Activated CD4-positive, alpha-beta T cell treated with anti-CD3 and anti-CD28 coated beads, Interleukin-2, amount 50 U/mL, for 16 hours (primary cell): ENCODE measurements at regions not wholly inside any gene's neighbourhood (a gene's known extent, or its start where the extent isn't known, plus 50 kb on each side); places are given as distances from the start of the nearest gene placed in this dataset.

Experiments used
- DNase-seq: peaks from one replicate; pipeline ENCODE4 v3.0.0-alpha.2; 2020

GRCh38 chr9:86557063-86557766 lies 203.0 kb upstream of the TUT7 start:
- no peak for DNase-seq

DNA sequence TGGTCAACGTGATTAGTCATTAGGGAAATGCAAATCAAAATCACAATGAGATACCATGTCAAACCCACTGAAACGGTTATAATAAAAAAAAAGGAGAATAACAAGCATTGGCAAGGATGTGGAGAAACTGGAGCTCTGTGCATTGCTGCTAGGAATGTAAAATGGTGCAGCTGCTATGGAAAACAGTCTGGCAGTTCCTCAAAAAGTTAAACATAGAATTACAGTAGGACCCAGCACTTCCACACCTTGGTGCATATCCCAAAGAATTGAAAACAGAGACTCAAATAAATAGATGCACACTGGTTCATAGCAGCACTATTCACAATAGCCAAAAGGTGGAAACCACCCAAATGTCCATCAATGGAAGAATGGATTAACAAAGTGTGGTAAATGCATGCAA lies 201.5 kb upstream of the TUT7 start:
- no peak for DNase-seq

GRCh38 chr9:86550401-86550800 lies 196.2 kb upstream of the TUT7 start:
- no peak for DNase-seq

- DNase-seq = no peak
Observed at GRCh38 chr9:86549920-86550319, 195.7 kb upstream of the TUT7 start.

- DNase-seq = no peak
Observed at GRCh38 chr9:86549401-86549811, 195.2 kb upstream of the TUT7 start.

DNA sequence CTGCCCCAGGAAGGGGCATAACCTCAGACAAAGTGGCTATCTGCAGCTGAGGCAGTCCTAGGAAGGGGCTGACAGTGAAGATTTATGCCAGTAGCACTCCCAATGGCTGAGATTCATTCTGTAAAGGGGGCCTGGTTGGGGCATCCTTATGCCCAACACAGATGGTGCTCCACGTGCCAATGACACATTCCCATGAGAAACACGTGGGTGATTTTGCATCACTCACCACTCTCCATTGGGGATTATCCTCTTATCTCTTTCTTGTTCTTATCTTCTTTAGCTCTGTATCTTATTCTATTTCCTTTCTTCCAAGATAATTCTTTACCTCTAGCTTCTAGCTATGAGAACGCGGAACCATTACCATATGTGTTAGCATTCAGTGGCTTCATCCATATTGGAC lies 194.0 kb upstream of the TUT7 start:
- no peak for DNase-seq

DNA sequence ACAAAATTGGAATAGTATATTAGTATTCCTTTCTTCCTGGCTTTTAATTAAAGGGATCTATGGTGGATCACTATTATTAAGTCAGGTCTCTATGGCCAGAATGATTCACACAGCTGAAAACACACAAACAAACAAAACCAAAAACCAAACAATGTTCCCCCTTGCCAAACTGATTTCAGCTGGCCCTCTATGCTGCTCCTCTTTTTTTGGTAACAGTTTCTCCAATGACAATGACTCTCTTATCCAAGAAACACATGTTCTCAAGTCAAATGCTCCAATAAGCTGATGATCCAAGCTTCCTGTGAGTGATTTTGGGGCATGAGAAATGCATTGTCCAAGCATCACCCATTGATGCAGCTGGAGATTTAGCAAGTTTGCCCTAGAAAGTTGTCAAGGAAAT lies 193.4 kb upstream of the TUT7 start:
- DNase-seq = no peak

GRCh38 chr9:86546712-86547111 lies 192.5 kb upstream of the TUT7 start:
- DNase-seq = no peak

DNA sequence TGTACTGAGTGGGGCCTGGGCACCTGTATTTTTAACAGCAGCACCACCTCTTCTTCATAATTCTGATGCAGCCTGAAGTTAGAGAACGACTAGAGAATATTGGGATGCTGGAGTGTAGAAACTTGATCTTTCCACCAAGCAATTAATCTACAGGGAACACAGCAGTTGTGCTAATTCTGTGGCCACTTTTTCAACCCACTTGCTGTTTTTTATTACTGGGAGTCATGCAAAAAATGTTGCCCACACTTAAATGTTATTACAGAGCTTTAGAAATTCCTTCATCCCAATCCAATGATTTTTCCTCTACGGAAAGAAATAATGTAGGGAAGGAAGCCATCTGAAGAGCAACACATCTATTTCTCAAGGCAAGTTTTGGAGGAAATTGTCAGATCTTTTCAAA lies 190.9 kb upstream of the TUT7 start:
- no peak for DNase-seq

- DNase-seq = no peak
Observed at GRCh38 chr9:86541014-86541570, 186.9 kb upstream of the TUT7 start.

- DNase-seq = no peak
Observed at GRCh38 chr9:86535406-86535915, 181.3 kb upstream of the TUT7 start.

DNA sequence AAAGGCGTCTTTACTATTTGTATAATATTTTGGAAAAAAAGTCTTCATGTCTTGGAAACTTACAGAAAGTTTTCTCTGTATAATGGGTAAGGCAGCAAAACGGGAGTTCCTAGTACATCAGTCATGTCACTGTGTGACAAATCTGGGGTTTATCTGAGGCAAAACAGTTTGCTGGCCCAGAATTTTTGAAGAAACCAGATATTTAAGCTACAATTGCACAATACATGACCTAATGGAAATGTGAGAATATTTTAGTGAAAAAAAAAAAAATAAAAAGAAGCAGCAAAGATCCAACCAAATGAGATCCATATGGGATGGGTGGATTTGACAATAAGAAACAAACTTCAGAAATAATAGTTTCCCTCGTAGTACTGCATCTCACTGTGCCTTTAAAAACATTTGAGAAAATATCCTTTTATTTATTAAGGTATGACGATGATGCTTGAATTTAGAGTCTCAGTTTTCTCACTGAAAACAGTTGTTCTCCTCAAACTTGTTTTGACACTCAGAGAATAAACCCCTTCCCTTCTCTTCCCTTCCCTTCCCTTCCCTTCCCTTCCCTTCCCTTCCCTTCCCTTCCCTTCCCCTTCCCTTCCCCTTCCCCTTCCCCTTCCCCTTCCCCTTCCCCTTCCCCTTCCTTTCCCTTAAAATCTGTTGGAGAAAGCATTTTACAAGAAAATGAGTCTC lies 180.5 kb upstream of the TUT7 start:
- DNase-seq = no peak

DNA sequence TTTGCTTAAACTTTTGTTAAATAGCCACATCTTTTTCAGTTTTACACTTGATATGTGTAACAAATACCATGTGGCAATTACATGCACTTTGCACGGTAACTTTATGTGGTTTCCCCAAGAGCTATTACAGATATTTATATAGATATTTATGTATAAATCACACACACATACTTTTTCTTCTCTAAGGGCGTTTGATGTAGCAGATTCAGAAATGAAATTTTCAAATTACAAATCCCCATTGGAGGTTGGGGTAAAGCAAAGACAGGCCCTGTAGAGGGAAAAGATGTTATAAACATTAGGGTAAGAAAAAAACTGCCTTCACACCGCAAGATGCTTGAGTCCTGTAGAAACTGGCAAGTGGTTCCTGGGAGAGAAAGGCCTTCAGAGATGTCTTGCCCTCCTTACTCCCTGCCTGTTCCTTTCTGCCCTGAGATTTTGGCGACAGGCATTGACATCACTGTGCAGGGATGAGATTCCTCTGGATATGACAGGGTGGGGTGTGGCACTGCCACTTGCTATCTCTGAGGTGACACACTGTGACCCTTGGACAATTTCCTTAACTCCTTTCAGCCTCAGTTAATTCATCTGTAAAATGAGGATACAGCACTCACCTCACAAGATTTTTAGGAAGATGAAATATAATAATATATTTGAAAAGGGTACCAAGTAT lies 177.9 kb upstream of the TUT7 start:
- no peak for DNase-seq

DNA sequence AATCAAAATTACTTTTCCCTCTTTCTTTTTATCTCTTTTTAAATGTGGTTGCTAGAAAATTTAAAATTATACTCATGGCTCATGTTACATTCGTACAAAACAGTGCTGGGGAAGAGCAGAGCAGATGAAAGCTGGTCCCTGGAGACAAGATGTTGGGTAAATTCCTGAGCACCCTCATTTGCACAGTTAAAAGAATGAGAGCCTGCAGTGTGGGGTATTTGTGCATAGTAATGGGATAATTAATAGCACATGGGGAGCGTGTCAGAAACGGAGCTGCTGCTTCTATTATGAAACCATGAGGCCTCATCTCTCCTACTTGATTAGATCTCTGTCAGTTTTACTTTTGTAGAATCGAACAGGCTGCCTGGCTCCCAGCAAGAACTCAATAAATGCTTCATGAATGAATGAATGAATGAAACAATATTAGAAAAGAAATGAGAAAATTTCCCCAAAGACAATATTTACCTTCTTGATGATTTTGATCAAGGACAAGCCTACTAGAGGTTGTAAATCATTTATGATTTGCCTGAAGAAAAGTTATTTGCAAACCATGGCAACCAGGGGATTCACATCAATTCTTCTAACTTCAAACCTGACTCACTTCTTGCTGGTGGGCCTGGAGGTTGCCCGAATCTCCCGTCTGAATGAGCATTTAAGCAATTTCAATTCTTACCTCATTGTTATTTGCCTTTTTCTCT lies 177.2 kb upstream of the TUT7 start:
- DNase-seq = no peak

DNA sequence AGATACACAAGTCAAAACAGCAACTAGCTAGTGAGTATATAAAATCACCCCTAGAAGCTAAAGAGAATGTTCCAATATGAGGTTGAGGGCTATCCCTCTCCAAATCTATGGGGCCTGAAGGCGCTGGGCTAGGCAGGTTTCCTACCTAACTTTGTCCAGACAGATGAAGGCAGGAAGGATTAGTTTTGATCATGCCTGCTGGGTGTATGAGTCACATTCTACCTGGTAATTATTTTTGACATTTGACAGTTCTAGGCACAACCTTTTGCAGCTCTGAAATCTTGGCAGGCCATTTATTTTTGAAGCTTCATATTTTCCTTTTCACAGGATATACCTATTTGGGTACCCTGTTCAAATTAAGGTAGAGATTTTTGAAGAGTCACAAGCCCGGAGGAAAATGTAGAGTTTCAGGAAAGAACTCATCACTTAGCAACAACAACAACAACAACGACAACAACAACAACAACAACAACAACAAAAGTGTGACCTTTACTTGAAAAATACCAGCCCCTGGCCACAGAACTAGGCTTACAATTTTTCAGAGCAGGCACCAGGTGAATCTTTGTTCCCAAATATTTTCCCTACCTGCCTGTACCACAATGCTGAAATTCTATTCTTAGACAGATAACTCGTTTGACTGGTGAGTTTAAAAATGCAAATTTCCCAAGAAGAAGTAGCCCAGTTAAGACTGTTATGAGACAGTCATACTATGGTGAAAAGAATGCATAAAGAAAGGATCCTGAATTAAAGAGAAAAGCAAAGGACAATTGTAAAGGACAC lies 175.5 kb upstream of the TUT7 start:
- DNase-seq = no peak

DNA sequence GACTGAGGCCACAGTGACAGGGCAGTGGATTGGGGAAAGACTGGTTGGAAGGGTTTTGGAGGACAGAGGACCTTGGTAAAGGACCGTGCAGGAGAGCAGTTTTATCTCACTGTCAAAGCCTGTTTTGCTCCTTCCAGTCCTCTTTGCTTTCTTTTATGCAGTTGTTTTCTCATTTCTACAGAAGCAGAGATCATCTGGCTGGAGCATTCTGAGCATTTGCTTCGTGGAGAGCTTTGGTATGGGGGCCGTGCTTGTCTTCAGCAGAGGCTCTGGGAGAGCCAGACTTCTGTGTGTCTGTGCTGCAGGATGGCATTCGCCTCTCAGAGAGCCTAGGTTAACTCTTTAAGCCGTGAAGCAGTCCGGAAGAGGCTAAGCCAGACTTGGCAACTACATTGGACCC lies 171.8 kb upstream of the TUT7 start:
- no peak for DNase-seq

DNA sequence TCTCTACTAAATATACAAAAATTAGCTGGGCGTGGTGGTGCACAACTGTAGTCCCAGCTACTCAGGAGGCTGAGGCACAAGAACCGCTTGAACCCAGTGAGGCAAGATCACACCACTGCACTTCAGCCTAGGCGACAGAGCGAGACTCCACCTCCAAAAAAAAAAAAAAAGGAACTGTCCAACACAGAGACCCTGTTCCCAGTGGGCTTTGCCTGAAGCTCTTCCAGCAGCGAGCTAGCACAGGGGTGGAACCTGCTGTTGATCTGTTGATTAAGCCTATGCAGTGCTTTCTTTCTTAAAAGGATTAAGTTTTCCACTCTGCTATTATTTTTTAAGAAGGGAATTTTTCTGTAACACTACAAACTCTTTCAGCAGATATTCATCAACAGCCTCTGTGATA lies 171.0 kb upstream of the TUT7 start:
- DNase-seq = no peak

- no peak for DNase-seq
Observed at GRCh38 chr9:86521977-86522376, 167.8 kb upstream of the TUT7 start.

DNA sequence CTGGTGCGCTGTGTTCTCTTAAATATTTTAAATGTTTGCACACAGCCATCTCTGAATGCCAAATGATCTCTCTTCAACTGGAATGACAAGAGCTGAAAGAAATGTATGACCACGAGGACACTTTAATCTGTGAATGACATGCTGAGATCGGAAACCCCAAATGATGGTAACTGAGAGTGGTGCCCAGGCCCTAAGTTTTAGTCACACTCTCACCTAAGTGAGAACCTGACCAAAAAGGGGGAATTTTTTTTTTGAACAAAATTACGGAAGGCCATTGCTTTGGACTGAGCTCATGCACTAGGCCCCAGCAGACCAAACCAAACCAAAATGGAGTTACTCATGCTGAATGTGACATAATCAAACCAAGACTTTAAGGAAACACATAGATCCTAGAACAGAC lies 167.1 kb upstream of the TUT7 start:
- no peak for DNase-seq

DNA sequence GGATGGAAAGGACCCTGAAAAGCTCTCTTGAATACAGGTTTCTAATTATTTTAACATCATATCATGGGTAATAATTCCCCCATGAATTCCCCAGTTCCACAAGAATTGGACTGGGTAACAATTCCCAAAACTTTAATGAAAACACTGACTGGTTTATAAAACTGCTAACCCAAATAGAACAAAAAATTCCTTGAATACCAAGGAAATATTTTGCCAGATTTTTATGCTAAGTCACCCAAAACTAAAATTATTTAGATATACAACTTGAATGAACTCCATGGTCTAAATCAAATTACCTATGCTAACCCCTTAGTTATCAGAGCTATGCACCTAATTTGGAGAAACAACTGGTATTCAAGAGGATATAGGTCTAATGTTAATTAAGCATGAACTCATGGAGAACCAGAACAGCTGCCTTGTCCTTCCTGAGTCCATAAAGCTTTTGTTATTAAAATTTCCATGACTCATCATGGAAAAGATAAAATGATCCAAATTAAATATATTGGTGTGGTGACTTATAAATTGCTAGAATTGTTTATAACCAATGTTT lies 164.9 kb upstream of the TUT7 start:
- DNase-seq = no peak

DNA sequence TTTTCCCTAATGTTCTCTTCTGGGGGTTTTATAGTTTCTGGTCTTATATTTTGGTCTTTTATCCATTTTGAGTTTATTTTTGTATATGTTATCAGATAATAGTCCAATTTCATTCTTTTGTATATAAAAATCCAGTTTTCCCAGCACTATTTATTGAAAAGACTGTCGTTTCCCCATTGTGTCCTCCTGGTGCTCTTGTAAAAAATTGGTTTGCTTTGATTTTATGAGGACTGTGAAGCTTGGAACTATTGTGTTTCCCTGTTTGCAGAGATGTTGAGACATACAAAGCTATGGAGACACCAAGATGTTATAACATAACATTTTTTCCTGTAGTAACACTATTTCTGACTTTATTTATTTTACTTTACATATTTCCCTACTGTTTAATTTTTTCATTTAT lies 163.3 kb upstream of the TUT7 start:
- DNase-seq = no peak

DNA sequence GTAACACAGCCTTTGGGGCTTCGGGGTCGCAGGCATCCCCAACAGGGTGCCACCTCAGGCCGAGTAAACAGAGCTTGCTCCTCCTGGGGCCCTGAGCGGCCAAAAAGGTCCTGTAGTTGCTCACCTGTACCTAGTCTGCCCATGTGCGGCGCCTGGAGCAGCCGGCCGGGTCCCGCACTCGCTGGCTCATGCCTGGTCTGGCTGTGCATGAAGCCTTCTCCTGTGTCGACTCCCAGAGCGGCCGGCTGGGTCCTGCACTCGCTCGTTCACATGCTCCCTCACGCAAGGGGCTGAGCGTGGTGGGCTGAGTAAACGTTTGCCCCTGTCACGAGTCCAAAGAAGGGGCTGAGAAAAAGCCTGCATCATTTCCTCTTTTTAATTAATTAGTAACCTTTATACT lies 162.4 kb upstream of the TUT7 start:
- no peak for DNase-seq
